Muscle layer of duodenum (tissue), 2 donors: ENCODE measurements at regions not wholly inside any gene's neighbourhood (a gene's known extent, or its start where the extent isn't known, plus 50 kb on each side); places are given as distances from the start of the nearest gene placed in this dataset.

Experiments used
- H3K27ac ChIP-seq: one replicate; pipeline ENCODE4 v1.7.0; 2013; ENCODE audit warnings: mild to moderate bottlenecking, low read length
- H3K27me3 ChIP-seq: one replicate; pipeline ENCODE4 v1.7.0; 2013; ENCODE audit warnings: low read depth, mild to moderate bottlenecking, control low read depth, low read length
- H3K36me3 ChIP-seq, 2 donors: one replicate each; pipeline ENCODE4 v1.7.0; 2013; ENCODE audit warnings: low read length in 2 of 2, control low read depth in 1 of 2, mild to moderate bottlenecking in 1 of 2; ENCODE audit not compliant: insufficient read depth in 2 of 2, control insufficient read depth in 1 of 2
- H3K4me1 ChIP-seq, 2 donors: one replicate each; pipeline ENCODE4 v1.7.0; 2013; ENCODE audit warnings: low read length in 2 of 2, mild to moderate bottlenecking in 2 of 2, control low read depth in 1 of 2, moderate library complexity in 1 of 2; ENCODE audit not compliant: insufficient read depth in 2 of 2, control insufficient read depth in 1 of 2
- H3K4me3 ChIP-seq, 2 donors: one replicate each; pipeline ENCODE4 v1.7.0; 2013; ENCODE audit warnings: low read length in 2 of 2, low read depth in 1 of 2, mild to moderate bottlenecking in 1 of 2
- H3K9me3 ChIP-seq, 2 donors: one replicate each; pipeline ENCODE4 v1.7.0; 2013; ENCODE audit warnings: low read length in 2 of 2, control low read depth in 1 of 2, mild to moderate bottlenecking in 1 of 2; ENCODE audit not compliant: control insufficient read depth in 1 of 2
- donor health status: healthy.

GRCh38 chr18:47594621-47595086 lies 335.8 kb downstream of the SMAD2 start:
- Histone ChIP-seq H3K36me3 (no peaks in the 10 kb centered on the region), H3K4me1 (no peaks in the 10 kb centered on the region), H3K27me3 (peaks cover 12% of the 10 kb centered on the region), H3K9me3 (peaks cover 0 to 8% of the 10 kb centered on the region in 2 donors), H3K27ac (no peak overlapping the region), H3K4me3 (no peak overlapping the region)

- H3K4me3 ChIP-seq: no peak overlapping the region
- H3K27ac ChIP-seq: no peak overlapping the region
- peaks cover 0 to 8% of the 10 kb centered on the region in 2 donors for H3K9me3 ChIP-seq
Observed at GRCh38 chr18:47593744-47594472, 336.6 kb downstream of the SMAD2 start.

DNA sequence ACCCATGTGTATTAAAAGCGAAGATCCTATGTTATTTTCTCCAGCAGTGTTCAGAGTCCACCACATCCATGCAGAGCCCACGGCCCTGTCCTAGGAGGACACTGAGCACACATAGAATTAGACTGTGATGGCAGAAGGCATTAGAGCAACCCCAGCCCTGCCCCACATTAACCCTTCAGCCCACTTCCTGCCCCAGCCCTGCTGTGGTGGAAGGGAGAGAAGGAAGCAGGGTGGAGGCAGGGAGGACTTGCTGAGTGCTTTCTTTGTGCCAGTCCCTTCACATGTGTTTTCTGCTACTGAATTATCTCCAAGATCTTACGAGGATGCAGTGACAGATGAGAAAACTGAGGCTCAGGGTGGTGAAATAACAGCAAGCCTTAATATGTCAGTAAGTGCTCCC lies 339.0 kb downstream of the SMAD2 start:
- Histone ChIP-seq H3K36me3 (no peaks in the 10 kb centered on the region), H3K27me3 (peaks cover 12% of the 10 kb centered on the region), H3K4me3 (no peak overlapping the region)

More at GRCh38 chr18:47593744-47594472, 336.6 kb downstream of the SMAD2 start:
- H3K36me3 ChIP-seq: no peaks in the 10 kb centered on the region
- H3K4me1 ChIP-seq: no peaks in the 10 kb centered on the region
- peaks cover 12% of the 10 kb centered on the region for H3K27me3 ChIP-seq

GRCh38 chr18:47587587-47587986 lies 336.1 kb upstream of the SKOR2 start:
- no peaks in the 10 kb centered on the region for H3K9me3 ChIP-seq
- no peaks in the 10 kb centered on the region for H3K27me3 ChIP-seq
- H3K4me1 ChIP-seq: no peaks in the 10 kb centered on the region
- no peak overlapping the region for H3K27ac ChIP-seq
- no peaks in the 10 kb centered on the region for H3K36me3 ChIP-seq
- no peak overlapping the region for H3K4me3 ChIP-seq

More for the DNA sequence above, 339.0 kb downstream of the SMAD2 start:
- H3K4me1 ChIP-seq: no peaks in the 10 kb centered on the region
- H3K9me3 ChIP-seq: peaks cover 0 to 8% of the 10 kb centered on the region in 2 donors
- H3K27ac ChIP-seq: no peak overlapping the region

DNA sequence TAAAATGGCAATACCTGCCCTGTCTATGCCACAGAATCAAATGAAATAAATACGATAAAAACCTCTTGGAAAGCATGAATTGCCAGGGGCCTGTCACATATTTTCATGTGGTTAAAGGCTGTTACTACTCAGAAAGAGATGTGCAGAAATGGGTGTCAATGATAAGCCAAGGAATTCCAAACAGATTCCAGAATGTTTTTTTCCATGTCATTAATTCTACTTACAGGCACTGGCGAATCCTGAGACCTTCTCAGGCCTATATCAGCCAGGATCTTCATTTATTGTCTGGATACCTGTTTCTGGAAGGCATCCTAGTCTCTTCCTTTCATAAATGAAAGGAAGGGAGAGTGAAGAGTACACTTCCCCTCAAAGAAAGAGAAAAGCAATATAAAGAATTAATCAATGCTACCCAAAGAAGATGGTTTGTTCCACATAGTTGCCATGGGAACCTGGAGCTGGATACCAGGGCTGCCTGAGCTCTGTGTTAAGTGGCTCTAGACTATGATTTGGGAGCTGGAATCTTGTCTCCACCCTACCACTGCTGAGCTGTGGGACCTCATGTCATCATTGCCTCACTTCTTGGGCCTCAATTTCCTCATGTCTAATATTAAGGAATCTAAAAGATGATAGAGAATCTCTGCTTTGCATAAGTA lies 335.1 kb upstream of the SKOR2 start:
- Histone ChIP-seq H3K9me3 (no peaks in the 10 kb centered on the region), H3K27me3 (no peaks in the 10 kb centered on the region), H3K4me1 (no peaks in the 10 kb centered on the region), H3K27ac (no peak overlapping the region), H3K36me3 (no peaks in the 10 kb centered on the region), H3K4me3 (no peak overlapping the region)

DNA sequence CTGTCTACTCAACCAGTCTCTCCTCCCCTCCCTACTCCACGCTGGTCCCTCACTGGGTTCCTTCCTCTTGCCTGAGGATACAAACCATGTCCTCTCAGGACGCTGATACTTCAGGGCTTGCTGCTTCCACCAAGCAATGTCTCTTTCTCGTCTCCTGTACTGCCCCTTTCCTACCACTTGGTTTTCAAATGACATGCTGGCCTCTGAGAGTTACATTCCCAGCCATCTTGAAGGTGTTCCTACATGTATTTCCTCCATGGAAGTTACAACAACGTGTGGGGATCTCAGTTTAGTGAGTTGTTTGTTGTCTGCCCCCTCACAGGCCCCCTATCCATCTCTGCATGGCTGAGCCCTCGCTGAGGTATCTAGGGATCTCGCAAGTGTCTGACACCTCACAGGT lies 334.5 kb upstream of the SKOR2 start:
- no peak overlapping the region for H3K4me3 ChIP-seq
- H3K36me3 ChIP-seq: no peaks in the 10 kb centered on the region
- H3K27me3 ChIP-seq: no peaks in the 10 kb centered on the region
- no peaks in the 10 kb centered on the region for H3K4me1 ChIP-seq
- H3K9me3 ChIP-seq: no peaks in the 10 kb centered on the region
- H3K27ac ChIP-seq: no peak overlapping the region

DNA sequence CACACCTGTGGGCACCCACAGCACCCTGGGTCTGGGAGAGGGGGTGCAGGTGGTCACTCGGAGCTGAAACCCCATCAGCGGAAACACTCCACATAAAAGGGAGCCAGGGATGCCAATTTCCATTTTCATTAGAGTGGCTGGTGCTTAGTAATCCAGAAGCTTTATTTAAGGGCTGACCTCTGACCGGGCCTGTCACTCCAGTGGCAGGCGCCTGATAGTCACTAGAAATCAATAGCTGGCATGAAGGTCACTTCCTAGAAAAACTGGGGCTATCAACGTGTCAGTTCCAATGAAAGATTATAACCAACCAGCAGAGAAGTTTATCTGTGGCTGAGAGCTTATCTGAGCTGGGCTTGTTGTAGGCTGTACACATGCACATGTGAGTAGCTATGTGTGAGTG lies 333.7 kb upstream of the SKOR2 start:
- H3K36me3 ChIP-seq: no peaks in the 10 kb centered on the region
- no peaks in the 10 kb centered on the region for H3K27me3 ChIP-seq
- H3K9me3 ChIP-seq: no peaks in the 10 kb centered on the region
- no peak overlapping the region for H3K27ac ChIP-seq
- H3K4me3 ChIP-seq: no peak overlapping the region
- H3K4me1 ChIP-seq: no peaks in the 10 kb centered on the region

DNA sequence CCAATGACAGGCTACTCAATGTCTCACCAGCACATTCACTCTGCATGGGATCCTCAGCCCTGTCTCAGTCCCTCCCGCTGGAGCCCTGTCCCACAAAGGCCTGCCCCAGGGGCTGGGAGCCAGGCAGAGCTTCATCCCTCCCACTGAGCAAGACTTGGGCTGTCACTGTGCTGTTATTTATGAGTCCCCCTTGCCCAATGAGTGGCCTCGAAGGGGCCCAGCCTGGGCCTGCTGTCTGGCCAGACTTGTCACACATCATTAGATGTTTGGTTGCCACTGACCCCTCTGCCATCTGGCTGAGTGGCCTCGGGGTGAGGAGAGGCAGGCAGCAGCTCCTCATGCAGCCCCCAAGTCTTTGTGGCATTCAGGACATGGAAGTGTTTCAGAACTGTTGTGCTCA lies 330.6 kb upstream of the SKOR2 start:
- Histone ChIP-seq H3K4me1 (no peaks in the 10 kb centered on the region), H3K9me3 (no peaks in the 10 kb centered on the region), H3K27ac (no peak overlapping the region), H3K36me3 (no peaks in the 10 kb centered on the region), H3K27me3 (no peaks in the 10 kb centered on the region), H3K4me3 (no peak overlapping the region)

DNA sequence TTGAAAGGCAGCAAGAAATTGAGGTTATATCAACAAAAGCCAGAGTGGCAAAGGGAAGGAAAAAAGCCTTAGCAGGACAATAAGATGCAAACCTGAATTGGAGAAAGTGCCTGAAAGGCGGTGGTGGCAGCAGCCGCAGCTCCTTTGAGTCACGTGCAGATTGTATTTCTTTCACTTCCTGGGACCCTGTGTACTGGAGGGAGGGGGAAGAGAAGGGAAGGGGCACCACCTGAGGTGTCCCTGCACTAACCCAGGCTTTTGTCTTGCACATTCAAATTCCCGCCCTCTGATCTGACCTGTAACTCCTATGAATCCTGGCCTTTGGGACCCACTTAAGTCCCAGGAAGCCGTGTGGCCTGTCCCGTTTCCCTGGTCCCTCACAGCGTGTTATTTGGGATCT lies 326.1 kb upstream of the SKOR2 start:
- no peaks in the 10 kb centered on the region for H3K36me3 ChIP-seq
- H3K27ac ChIP-seq: no peak overlapping the region
- H3K27me3 ChIP-seq: no peaks in the 10 kb centered on the region
- H3K4me1 ChIP-seq: no peaks in the 10 kb centered on the region
- no peak overlapping the region for H3K4me3 ChIP-seq
- no peaks in the 10 kb centered on the region for H3K9me3 ChIP-seq

DNA sequence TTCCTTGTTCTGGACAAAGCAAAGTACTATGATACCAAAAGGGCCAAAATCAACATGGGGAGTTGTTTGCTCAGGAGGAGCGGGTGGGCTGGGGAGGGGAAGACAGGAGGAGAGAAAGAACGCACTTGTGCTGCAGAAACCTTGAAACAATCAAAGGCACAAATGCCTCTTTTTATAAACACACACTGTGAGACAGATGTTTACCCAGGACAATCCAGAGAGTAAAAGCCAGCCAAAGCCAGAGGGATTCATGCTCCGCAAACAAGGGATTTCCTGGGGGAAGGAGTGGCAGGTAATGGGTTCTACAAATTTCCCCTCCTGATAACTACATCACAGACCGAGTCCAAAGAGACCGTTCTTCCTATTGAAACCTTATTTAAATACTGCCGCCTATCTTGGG lies 323.5 kb upstream of the SKOR2 start:
- H3K27ac ChIP-seq: no peak overlapping the region
- H3K4me1 ChIP-seq: no peaks in the 10 kb centered on the region
- H3K9me3 ChIP-seq: no peaks in the 10 kb centered on the region
- no peak overlapping the region for H3K4me3 ChIP-seq
- H3K36me3 ChIP-seq: no peaks in the 10 kb centered on the region
- H3K27me3 ChIP-seq: no peaks in the 10 kb centered on the region

DNA sequence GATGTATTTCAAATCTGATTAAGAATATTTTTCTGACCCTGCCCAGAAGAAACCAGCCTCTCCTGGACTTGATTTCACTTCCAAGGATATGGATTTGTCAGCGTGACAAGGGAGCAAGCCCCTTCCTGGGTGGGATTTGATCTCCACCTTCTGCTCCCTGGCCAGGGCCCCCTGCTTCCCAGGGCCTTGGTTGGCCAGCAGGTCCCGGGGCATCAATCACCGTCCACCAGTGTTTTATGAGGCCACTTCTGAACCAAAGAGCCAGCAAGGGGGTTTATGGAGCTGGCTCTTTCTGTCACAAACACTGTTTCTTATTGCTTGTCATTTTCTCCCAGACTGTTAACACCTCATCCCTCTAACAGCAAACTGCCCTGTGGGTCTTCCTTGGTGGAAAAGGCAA lies 320.5 kb upstream of the SKOR2 start:
- Histone ChIP-seq H3K27ac (no peak overlapping the region), H3K4me1 (no peaks in the 10 kb centered on the region), H3K9me3 (no peaks in the 10 kb centered on the region), H3K27me3 (no peaks in the 10 kb centered on the region), H3K36me3 (no peaks in the 10 kb centered on the region), H3K4me3 (no peak overlapping the region)
